NCI-H1105 treated with DMSO at 0.1 percent for 48 hours (cell line): ENCODE measurements at regions not wholly inside any gene's neighbourhood (a gene's known extent, or its start where the extent isn't known, plus 50 kb on each side); places are given as distances from the start of the nearest gene placed in this dataset.
"Not testable (repeated sequence)": the region's sequence is repeated elsewhere in the genome, so short reads cannot be mapped to it uniquely, and the experiment has no call there.

Source experiments
- DNase-seq: peaks from one replicate; lab custom pipeline; 2025; lab: John Stamatoyannopoulos, UW

- DNase-seq: no peak
Observed at GRCh38 chr18:4544142-4544541, 89.0 kb upstream of the DLGAP1 start.

- no peak for DNase-seq
Observed at GRCh38 chr18:4543711-4544110, 88.6 kb upstream of the DLGAP1 start.

GRCh38 chr18:4541588-4541987, 86.5 kb upstream of the DLGAP1 start:
- DNase-seq: no peak

- no peak for DNase-seq
Observed at GRCh38 chr18:4536447-4536846, 81.3 kb upstream of the DLGAP1 start.

- no peak for DNase-seq
Observed at GRCh38 chr18:4528405-4528804, 73.3 kb upstream of the DLGAP1 start.

- not testable (repeated sequence) for DNase-seq
Observed at GRCh38 chr18:4527826-4528225, 72.7 kb upstream of the DLGAP1 start.

GRCh38 chr18:4524096-4524495, 69.0 kb upstream of the DLGAP1 start:
- DNase-seq: no peak

GRCh38 chr18:4511166-4511565, 56.1 kb upstream of the DLGAP1 start:
- no peak for DNase-seq

- no peak for DNase-seq
Observed at GRCh38 chr18:4510711-4511110, 55.6 kb upstream of the DLGAP1 start.

- no peak for DNase-seq
Observed at GRCh38 chr18:4510160-4510559, 55.1 kb upstream of the DLGAP1 start.
